Lung (tissue), 11 donors: ENCODE measurements at regions not wholly inside any gene's neighbourhood (a gene's known extent, or its start where the extent isn't known, plus 50 kb on each side); places are given as distances from the start of the nearest gene placed in this dataset.
A peak's percentile ranks its signal among the peaks of the same experiment; 100 is the strongest.

ENCODE experiments used
- ATAC-seq: fragments of 200-7000 bp; cut with Tn5 transposase; one replicate; pipeline ENCODE4 v1.9.1; 2020; ENCODE audit warnings: moderate number of reproducible peaks; ENCODE audit not compliant: insufficient read depth, low FRiP score
- DNase-seq, 3 donors: peaks; one replicate each; pipeline ENCODE4 v3.0.0-alpha.2; 2013 to 2017
- H3K27ac ChIP-seq, 2 donors: one replicate each; pipeline ENCODE4 v1.5.1; 2013; ENCODE audit warnings: mild to moderate bottlenecking in 2 of 2, moderate library complexity in 2 of 2, control low read depth in 1 of 2, inconsistent platforms in 1 of 2, low read depth in 1 of 2, low read length in 1 of 2
- H3K27me3 ChIP-seq, 3 donors: one replicate each; pipeline ENCODE4 v1.5.1; 2013; ENCODE audit warnings: low read length in 2 of 3; ENCODE audit not compliant: control insufficient read depth in 3 of 3, insufficient read depth in 3 of 3
- H3K36me3 ChIP-seq, 4 donors: one replicate each; pipeline ENCODE4 v1.5.1; 2013; ENCODE audit warnings: low read length in 4 of 4, mild to moderate bottlenecking in 1 of 4, moderate library complexity in 1 of 4; ENCODE audit not compliant: control insufficient read depth in 4 of 4, insufficient read depth in 4 of 4
- H3K4me1 ChIP-seq, 5 donors: one replicate each; pipeline ENCODE4 v1.5.1; 2013; ENCODE audit warnings: low read length in 5 of 5, mild to moderate bottlenecking in 2 of 5, moderate library complexity in 1 of 5; ENCODE audit not compliant: control insufficient read depth in 5 of 5, insufficient read depth in 5 of 5
- H3K4me3 ChIP-seq: one replicate; pipeline ENCODE4 v1.5.1; 2013; ENCODE audit warnings: mild to moderate bottlenecking, control low read depth, moderate library complexity
- H3K9ac ChIP-seq, 2 donors: one replicate each; pipeline ENCODE4 v1.5.1; 2013; ENCODE audit warnings: low read length in 2 of 2, control low read depth in 1 of 2; ENCODE audit not compliant: insufficient read depth in 1 of 2
- H3K9me3 ChIP-seq, 4 donors: one replicate each; pipeline ENCODE4 v1.5.1; 2013; ENCODE audit warnings: low read length in 3 of 4, mild to moderate bottlenecking in 1 of 4, moderate library complexity in 1 of 4; ENCODE audit not compliant: control insufficient read depth in 4 of 4, insufficient read depth in 3 of 4
- WGBS, 2 donors: extraction: QIAGEN DNeasy Blood & Tissue Kit; methylation state at CpG; one replicate each; pipeline ENCODE4 v1.1.7; 2013; 5-methylcytosine and 5-hydroxymethylcytosine counted together
- TF ChIP-seq, protein P1 (sequence below): IDR thresholded peaks from 2 replicates; pipeline ENCODE4 v1.5.1; 2012; ENCODE audit warnings: mild to moderate bottlenecking; ENCODE audit errors: control extremely low read depth, extremely low read depth
- donor health status: control.
- donor health status: control.
- donor health status: Bipolar disorder and iron deficiency.
- donor health status: healthy.
- donor health status: DM: yes; HTN: yes; CAD: no.

DNA sequence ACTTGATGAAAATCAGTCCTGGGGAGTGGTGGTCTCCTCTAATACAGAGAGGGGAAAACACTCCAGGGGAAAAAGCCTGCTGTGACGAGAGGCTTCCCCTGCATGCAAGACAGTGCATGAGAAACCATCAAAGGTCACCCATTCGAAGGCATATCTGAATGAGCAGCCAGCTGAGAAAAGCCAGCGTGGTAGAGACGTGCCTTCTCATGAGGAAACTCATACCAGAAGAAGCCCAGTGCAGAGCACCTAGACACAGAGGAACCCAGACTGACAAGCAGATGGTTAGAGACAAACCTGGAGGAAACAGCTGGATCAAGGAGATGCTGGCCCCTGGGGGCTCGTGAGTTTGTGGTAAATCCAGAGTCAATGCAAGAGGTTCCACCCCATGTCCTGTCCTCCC lies 534.8 kb downstream of the BRD1 start:
- Histone ChIP-seq H3K36me3 (no peaks in the 10 kb centered on the region), H3K9me3 (peaks cover 0 to 14% (median 6%) of the 10 kb centered on the region in 4 donors), H3K9ac (no peak overlapping the region), H3K27me3 (no peaks in the 10 kb centered on the region), H3K4me3 (no peak overlapping the region), H3K4me1 (no peaks in the 10 kb centered on the region), H3K27ac (no peak overlapping the region)
- DNase-seq (no peak), ATAC-seq (no peak)
- TF ChIP-seq, protein P1, sequence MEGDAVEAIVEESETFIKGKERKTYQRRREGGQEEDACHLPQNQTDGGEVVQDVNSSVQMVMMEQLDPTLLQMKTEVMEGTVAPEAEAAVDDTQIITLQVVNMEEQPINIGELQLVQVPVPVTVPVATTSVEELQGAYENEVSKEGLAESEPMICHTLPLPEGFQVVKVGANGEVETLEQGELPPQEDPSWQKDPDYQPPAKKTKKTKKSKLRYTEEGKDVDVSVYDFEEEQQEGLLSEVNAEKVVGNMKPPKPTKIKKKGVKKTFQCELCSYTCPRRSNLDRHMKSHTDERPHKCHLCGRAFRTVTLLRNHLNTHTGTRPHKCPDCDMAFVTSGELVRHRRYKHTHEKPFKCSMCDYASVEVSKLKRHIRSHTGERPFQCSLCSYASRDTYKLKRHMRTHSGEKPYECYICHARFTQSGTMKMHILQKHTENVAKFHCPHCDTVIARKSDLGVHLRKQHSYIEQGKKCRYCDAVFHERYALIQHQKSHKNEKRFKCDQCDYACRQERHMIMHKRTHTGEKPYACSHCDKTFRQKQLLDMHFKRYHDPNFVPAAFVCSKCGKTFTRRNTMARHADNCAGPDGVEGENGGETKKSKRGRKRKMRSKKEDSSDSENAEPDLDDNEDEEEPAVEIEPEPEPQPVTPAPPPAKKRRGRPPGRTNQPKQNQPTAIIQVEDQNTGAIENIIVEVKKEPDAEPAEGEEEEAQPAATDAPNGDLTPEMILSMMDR, result no peak
- 73 to 85% methylated on average over 5 of the region's 5 CpGs for WGBS, 2 donors

DNA sequence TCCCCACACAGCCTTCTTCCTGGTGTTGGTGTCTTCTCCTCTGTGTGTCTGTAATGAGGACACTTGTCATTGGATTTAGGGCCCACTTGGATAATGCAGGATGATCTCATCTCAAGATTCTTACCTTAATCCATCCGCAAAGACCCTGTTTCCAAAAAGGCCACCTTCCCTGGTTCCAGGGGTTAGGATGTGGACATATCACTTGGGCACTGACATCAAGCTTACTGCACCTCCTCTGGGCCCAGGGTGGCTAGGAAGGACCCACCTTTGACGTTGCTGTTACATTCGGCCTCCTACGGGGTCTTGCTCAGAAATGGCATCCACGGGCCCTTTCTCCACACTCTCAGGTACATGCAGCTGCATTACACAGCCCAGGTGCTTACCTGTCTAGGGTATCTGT lies 535.9 kb downstream of the BRD1 start:
- WGBS, 2 donors, result 75 to 76% methylated on average over 5 of the region's 5 CpGs
- Histone ChIP-seq H3K9me3 (peaks cover 0 to 14% (median 6%) of the 10 kb centered on the region in 4 donors), H3K4me1 (no peaks in the 10 kb centered on the region), H3K27me3 (peaks cover 0 to 2% (median 0%) of the 10 kb centered on the region in 3 donors), H3K9ac (no peak overlapping the region), H3K27ac (no peak overlapping the region), H3K36me3 (no peaks in the 10 kb centered on the region), H3K4me3 (no peak overlapping the region)
- TF ChIP-seq, protein P1, result no peak
- ATAC-seq (no peak), DNase-seq (no peak)

DNA sequence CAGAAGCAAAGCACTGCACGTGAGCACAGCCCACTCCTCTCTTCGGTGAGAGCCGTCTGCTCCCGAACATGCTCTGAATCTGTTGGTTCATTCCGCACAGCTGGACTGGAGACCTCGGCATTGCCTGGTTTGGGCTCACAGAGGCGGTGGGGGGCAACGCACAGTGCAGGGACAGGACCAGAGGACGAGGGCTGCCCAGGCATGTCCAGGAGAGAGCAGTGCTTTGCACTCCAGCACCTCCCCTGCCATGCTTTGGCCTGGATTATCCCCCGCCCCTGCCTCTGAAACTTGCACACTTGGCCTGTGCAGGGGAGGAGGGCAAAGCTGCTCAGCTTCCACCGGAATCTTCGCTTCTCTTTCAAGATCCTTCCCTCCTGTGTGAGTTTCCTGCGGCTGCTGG lies 536.5 kb downstream of the BRD1 start:
- TF ChIP-seq, protein P1, result no peak
- DNase-seq, result no peak
- H3K4me3 ChIP-seq, result no peak overlapping the region
- H3K9me3 ChIP-seq, result peaks cover 0 to 14% (median 6%) of the 10 kb centered on the region in 4 donors
- no peaks in the 10 kb centered on the region for H3K36me3 ChIP-seq
- H3K4me1 ChIP-seq, result no peaks in the 10 kb centered on the region
- WGBS, 2 donors, result 63 to 64% methylated on average over 13 of the region's 13 CpGs
- no peak overlapping the region for H3K27ac ChIP-seq
- no peak overlapping the region for H3K9ac ChIP-seq
- H3K27me3 ChIP-seq, result peaks cover 0 to 4% (median 2%) of the 10 kb centered on the region in 3 donors
- no peak for ATAC-seq

DNA sequence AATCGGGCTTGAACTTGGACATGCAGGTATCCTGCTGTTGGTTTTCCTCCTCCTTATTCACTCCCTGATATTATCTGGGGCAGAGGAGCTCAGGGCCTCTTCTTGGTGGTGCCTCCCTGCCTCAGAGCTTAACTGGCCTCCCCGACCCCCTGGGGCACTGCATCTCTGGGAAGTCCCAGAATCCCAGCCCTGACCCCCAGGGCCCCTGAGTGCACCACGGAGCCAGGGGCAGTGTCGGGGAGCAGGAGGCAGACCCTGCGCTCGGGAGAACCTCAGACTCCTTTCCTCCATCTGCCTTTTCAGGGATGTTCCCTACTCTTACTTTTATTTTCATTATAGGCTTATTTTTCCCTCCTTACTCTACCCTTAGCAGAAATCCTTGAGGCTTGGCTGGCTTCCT lies 537.0 kb downstream of the BRD1 start:
- TF ChIP-seq, protein P1, result no peak
- Histone ChIP-seq H3K4me1 (no peaks in the 10 kb centered on the region), H3K36me3 (no peaks in the 10 kb centered on the region), H3K9ac (no peak overlapping the region), H3K4me3 (no peak overlapping the region), H3K9me3 (peaks cover 0 to 12% (median 6%) of the 10 kb centered on the region in 4 donors), H3K27me3 (peaks cover 0 to 5% (median 2%) of the 10 kb centered on the region in 3 donors), H3K27ac (no peak overlapping the region)
- ATAC-seq (no peak), DNase-seq (peak in 1 of 3 donors; percentile 5)
- WGBS, 2 donors, result 52 to 65% methylated on average over 6 of the region's 6 CpGs
